DND-41 (cell line): ENCODE measurements at regions not wholly inside any gene's neighbourhood (a gene's known extent, or its start where the extent isn't known, plus 50 kb on each side); places are given as distances from the start of the nearest gene placed in this dataset.

Experiments used
- CTCF ChIP-seq: IDR thresholded peaks from 2 replicates; pipeline ENCODE4 v1.5.1; 2012; ENCODE audit warnings: borderline replicate concordance, low read length, moderate library complexity, mild to moderate bottlenecking; ENCODE audit not compliant: poor library complexity, severe bottlenecking; ENCODE audit errors: extremely low read depth
- EZH2 ChIP-seq: IDR thresholded peaks from 3 replicates; pipeline ENCODE4 v1.6.1; 2012; ENCODE audit warnings: borderline replicate concordance, low read depth, mild to moderate bottlenecking, moderate library complexity, low read length, inconsistent platforms; ENCODE audit not compliant: severe bottlenecking

GRCh38 chr5:173686950-173687349, 70.5 kb upstream of the BOD1 start:
- TF ChIP-seq CTCF (no peak), EZH2 (no peak)
